ENCODE measurements at regions not wholly inside any gene's neighbourhood (a gene's known extent, or its start where the extent isn't known, plus 50 kb on each side); places are given as distances from the start of the nearest gene placed in this dataset.
A peak's percentile ranks its signal among the peaks of the same experiment; 100 is the strongest.

GRCh38 chr3:184440151-184440550 lies 60.3 kb downstream of the CHRD start:
- TF ChIP-seq CTCF (conservative IDR thresholded peaks at IDR 0.05; ENCODE audit: low read depth, low read length) = no peak
- no peak overlapping the region for H3K4me3 ChIP-seq (ENCODE audit: low read depth, low read length)
- no peak for DNase-seq (ENCODE audit: low read depth)

GRCh38 chr3:184441202-184441900 lies 61.5 kb downstream of the CHRD start:
- no peak for TF ChIP-seq CTCF (conservative IDR thresholded peaks at IDR 0.05; ENCODE audit: low read depth, low read length)
- no peak for DNase-seq (ENCODE audit: low read depth)
- no peak overlapping the region for H3K4me3 ChIP-seq (ENCODE audit: low read depth, low read length)

GRCh38 chr3:184443364-184443763 lies 63.5 kb downstream of the CHRD start:
- no peak overlapping the region for H3K4me3 ChIP-seq (ENCODE audit: low read depth, low read length)
- TF ChIP-seq CTCF (conservative IDR thresholded peaks at IDR 0.05; ENCODE audit: low read depth, low read length) = no peak
- no peak for DNase-seq (ENCODE audit: low read depth)

GRCh38 chr3:184443831-184444230 lies 64.0 kb downstream of the CHRD start:
- TF ChIP-seq CTCF (conservative IDR thresholded peaks at IDR 0.05; ENCODE audit: low read depth, low read length) = no peak
- no peak for DNase-seq (ENCODE audit: low read depth)
- H3K4me3 ChIP-seq (ENCODE audit: low read depth, low read length) = no peak overlapping the region

- no peak for TF ChIP-seq CTCF (conservative IDR thresholded peaks at IDR 0.05; ENCODE audit: low read depth, low read length)
- no peak overlapping the region for H3K4me3 ChIP-seq (ENCODE audit: low read depth, low read length)
- DNase-seq (ENCODE audit: low read depth) = peak; percentile 41
These were observed 68.7 kb downstream of the CHRD start for GRCh38 chr3:184448321-184449160.

GRCh38 chr3:184449161-184449515 lies 69.3 kb downstream of the CHRD start:
- no peak for TF ChIP-seq CTCF (conservative IDR thresholded peaks at IDR 0.05; ENCODE audit: low read depth, low read length)

More at GRCh38 chr3:184449161-184449515, 69.3 kb downstream of the CHRD start:
- no peak for DNase-seq (ENCODE audit: low read depth)
- no peak overlapping the region for H3K4me3 ChIP-seq (ENCODE audit: low read depth, low read length)

All from epithelial cell of proximal tubule (primary cell).